ENCODE measurements at regions not wholly inside any gene's neighbourhood (a gene's known extent, or its start where the extent isn't known, plus 50 kb on each side); places are given as distances from the start of the nearest gene placed in this dataset.

- no peak for TF ChIP-seq ZBTB34 (CRISPR knock-in tag; IDR thresholded peaks at IDR 0.05)
- TF ChIP-seq PTTG1 (tag; IDR thresholded peaks at IDR 0.05; ENCODE audit: low read depth): no peak
- TF ChIP-seq ZNF830 (CRISPR knock-in tag; IDR thresholded peaks at IDR 0.05): no peak
- no peak for TF ChIP-seq ZNF12 (CRISPR knock-in tag; IDR thresholded peaks at IDR 0.05)
- no peak for TF ChIP-seq SP2 (IDR thresholded peaks at IDR 0.05; ENCODE audit: extremely low read depth, low read depth, low read length, poor library complexity, severe bottlenecking)
Measured at GRCh38 chr2:222017252-222017850, 281.4 kb downstream of the PAX3 start (continued).

GRCh38 chr2:222013889-222014288 is 284.9 kb downstream of the PAX3 start:
- ChIA-PET CTCF (ENCODE audit: low intra/inter-chr PET ratio) (no interaction called here), POLR2A (no interaction called here)
- in situ Hi-C loops (cut with MboI) (no loop called here), intact Hi-C loops (cut with micrococcal nuclease) (no loop called here)
- no peaks in the 10 kb centered on the region for H3K9me3 ChIP-seq (replicated peaks; ENCODE audit: control insufficient read depth, insufficient read depth, low read depth, low read length)
- no peak for DNase-seq (ENCODE audit: extremely low read depth in 1 of 4, low spot score in 3 of 4)
- no peak for ATAC-seq
- no peak overlapping the region for H3K9ac ChIP-seq (ENCODE audit: insufficient read depth in 1 of 2, low read depth in 2 of 2, low read length in 2 of 2)
- no peak overlapping the region for H3K27ac ChIP-seq (ENCODE audit: extremely low read depth, low read depth, low read length)
- FAIRE-seq: no peak
- no peaks in the 10 kb centered on the region for H3K27me3 ChIP-seq (ENCODE audit: control insufficient read depth in 2 of 2, insufficient read depth in 2 of 2, low read length in 2 of 2)
- 0% methylated on average over 3 of the region's 3 CpGs for WGBS (ENCODE audit: insufficient coverage, low coverage, missing lambda C conversion rate)
- H3K36me3 ChIP-seq (ENCODE audit: control insufficient read depth, insufficient read depth, low read length): no peaks in the 10 kb centered on the region
- no peak overlapping the region for H3K4me2 ChIP-seq (ENCODE audit: insufficient read depth, low read length)
- no peaks in the 10 kb centered on the region for H3K79me2 ChIP-seq (ENCODE audit: control insufficient read depth, insufficient read depth, low read length)
- H3K4me3 ChIP-seq: no peak overlapping the region
- H3K9me1 ChIP-seq (ENCODE audit: control insufficient read depth, insufficient read depth, low read length): no peaks in the 10 kb centered on the region
- H4K20me1 ChIP-seq (replicated peaks; ENCODE audit: control insufficient read depth, insufficient read depth, low read length): no peaks in the 10 kb centered on the region
- no TSS peak for BruUV-seq (replicated peaks)
- no peaks in the 10 kb centered on the region for H3K4me1 ChIP-seq (replicated peaks in 1 of 2; ENCODE audit: control insufficient read depth in 2 of 2, insufficient read depth in 2 of 2, low read length in 2 of 2)
- no peak overlapping the region for H2AFZ ChIP-seq (ENCODE audit: low read depth, low read length)
- TF ChIP-seq MECOM (CRISPR knock-in tag; IDR thresholded peaks at IDR 0.05) (no peak), CBFA2T3 (IDR thresholded peaks at IDR 0.05) (no peak), DNMT1 (IDR thresholded peaks at IDR 0.05) (no peak), YY1 (IDR thresholded peaks at IDR 0.05; ENCODE audit: borderline replicate concordance in 1 of 3, control insufficient read depth in 1 of 3, extremely low read depth in 1 of 3, insufficient read depth in 3 of 3, insufficient read length in 1 of 3, insufficient replicate concordance in 2 of 3, low read depth in 1 of 3, low read length in 2 of 3) (no peak), PHF8 (IDR thresholded peaks at IDR 0.05; ENCODE audit: borderline replicate concordance, low read length) (no peak), YBX1 (IDR thresholded peaks at IDR 0.05) (no peak), VEZF1 (CRISPR knock-in tag; IDR thresholded peaks at IDR 0.05) (no peak), OTX1 (CRISPR knock-in tag; IDR thresholded peaks at IDR 0.05) (no peak)

Data from K562 (cell line).